Umbilical cord (tissue), 1 donor: ENCODE measurements at regions not wholly inside any gene's neighbourhood (a gene's known extent, or its start where the extent isn't known, plus 50 kb on each side); places are given as distances from the start of the nearest gene placed in this dataset.
"Not testable (repeated sequence)": the region's sequence is repeated elsewhere in the genome, so short reads cannot be mapped to it uniquely, and the experiment has no call there.

Source experiments
- DNase-seq: peaks from one replicate; pipeline ENCODE4 v3.0.0-alpha.2; 2015; ENCODE audit warnings: low spot score

GRCh38 chr2:21332993-21333625 lies 209.3 kb downstream of the TDRD15 start:
- DNase-seq = no peak

- no peak for DNase-seq
These were observed 209.9 kb downstream of the TDRD15 start for GRCh38 chr2:21333684-21334083.

GRCh38 chr2:21346984-21347383 lies 223.2 kb downstream of the TDRD15 start:
- DNase-seq = no peak

GRCh38 chr2:21353879-21354679 lies 230.3 kb downstream of the TDRD15 start:
- DNase-seq = no peak

- peak; percentile 14 for DNase-seq
These were observed 232.5 kb downstream of the TDRD15 start for GRCh38 chr2:21356086-21356856.

GRCh38 chr2:21356857-21357255 lies 233.1 kb downstream of the TDRD15 start:
- peak; percentile 9 for DNase-seq

GRCh38 chr2:21358976-21359375 lies 235.2 kb downstream of the TDRD15 start:
- DNase-seq = peak; percentile 73

GRCh38 chr2:21361384-21361783 lies 237.6 kb downstream of the TDRD15 start:
- DNase-seq = no peak

GRCh38 chr2:21361957-21362486 lies 238.3 kb downstream of the TDRD15 start:
- no peak for DNase-seq

- DNase-seq = no peak
These were observed 239.6 kb downstream of the TDRD15 start for GRCh38 chr2:21363364-21363763.

GRCh38 chr2:21367421-21367820 lies 243.7 kb downstream of the TDRD15 start:
- no peak for DNase-seq

GRCh38 chr2:21369787-21370186 lies 246.0 kb downstream of the TDRD15 start:
- DNase-seq = no peak

- DNase-seq = no peak
These were observed 247.8 kb downstream of the TDRD15 start for GRCh38 chr2:21371499-21372003.

- DNase-seq = no peak
These were observed 248.9 kb downstream of the TDRD15 start for GRCh38 chr2:21372654-21373053.

GRCh38 chr2:21376864-21377263 lies 253.1 kb downstream of the TDRD15 start:
- no peak for DNase-seq

- no peak for DNase-seq
These were observed 255.4 kb downstream of the TDRD15 start for GRCh38 chr2:21379140-21379539.

GRCh38 chr2:21379668-21380067 lies 255.9 kb downstream of the TDRD15 start:
- not testable (repeated sequence) for DNase-seq

GRCh38 chr2:21381421-21381820 lies 257.7 kb downstream of the TDRD15 start:
- DNase-seq = peak; percentile 87

- no peak for DNase-seq
These were observed 259.1 kb downstream of the TDRD15 start for GRCh38 chr2:21382701-21383520.

GRCh38 chr2:21386666-21387065 lies 262.9 kb downstream of the TDRD15 start:
- DNase-seq = peak; percentile 74

GRCh38 chr2:21392649-21393048 lies 268.9 kb downstream of the TDRD15 start:
- DNase-seq = peak; percentile 75
